LNCAP (cell line): ENCODE measurements at regions not wholly inside any gene's neighbourhood (a gene's known extent, or its start where the extent isn't known, plus 50 kb on each side); places are given as distances from the start of the nearest gene placed in this dataset.

Experiments
- TF ChIP-seq, protein P1 (sequence below): fragments of 450-650 bp; IDR thresholded peaks from 2 replicates; pipeline ENCODE4 v1.5.1; 2017; ENCODE audit warnings: mild to moderate bottlenecking

DNA sequence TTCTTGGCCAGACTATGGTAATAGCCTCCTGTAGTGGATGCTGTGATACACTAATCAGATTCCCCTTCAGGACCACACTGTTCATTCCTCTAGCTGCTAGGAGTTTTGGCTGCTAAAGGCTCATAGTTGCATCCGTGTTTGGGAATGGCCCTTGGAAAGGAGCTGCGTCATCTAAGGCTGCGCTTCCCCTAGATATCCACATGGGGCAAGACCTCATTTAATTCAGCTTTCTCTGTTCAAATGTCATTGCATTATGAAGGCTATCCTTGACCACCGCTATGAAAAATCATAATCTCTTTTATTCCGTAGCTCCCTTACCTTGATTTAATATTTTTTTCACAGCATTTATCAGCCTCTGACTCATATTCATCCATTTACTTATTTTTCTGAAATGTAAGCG lies 258.3 kb upstream of the NR4A3 start:
- TF ChIP-seq, protein P1, sequence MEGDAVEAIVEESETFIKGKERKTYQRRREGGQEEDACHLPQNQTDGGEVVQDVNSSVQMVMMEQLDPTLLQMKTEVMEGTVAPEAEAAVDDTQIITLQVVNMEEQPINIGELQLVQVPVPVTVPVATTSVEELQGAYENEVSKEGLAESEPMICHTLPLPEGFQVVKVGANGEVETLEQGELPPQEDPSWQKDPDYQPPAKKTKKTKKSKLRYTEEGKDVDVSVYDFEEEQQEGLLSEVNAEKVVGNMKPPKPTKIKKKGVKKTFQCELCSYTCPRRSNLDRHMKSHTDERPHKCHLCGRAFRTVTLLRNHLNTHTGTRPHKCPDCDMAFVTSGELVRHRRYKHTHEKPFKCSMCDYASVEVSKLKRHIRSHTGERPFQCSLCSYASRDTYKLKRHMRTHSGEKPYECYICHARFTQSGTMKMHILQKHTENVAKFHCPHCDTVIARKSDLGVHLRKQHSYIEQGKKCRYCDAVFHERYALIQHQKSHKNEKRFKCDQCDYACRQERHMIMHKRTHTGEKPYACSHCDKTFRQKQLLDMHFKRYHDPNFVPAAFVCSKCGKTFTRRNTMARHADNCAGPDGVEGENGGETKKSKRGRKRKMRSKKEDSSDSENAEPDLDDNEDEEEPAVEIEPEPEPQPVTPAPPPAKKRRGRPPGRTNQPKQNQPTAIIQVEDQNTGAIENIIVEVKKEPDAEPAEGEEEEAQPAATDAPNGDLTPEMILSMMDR, result peak; percentile 27; the same call in 1 of the 2 replicates

DNA sequence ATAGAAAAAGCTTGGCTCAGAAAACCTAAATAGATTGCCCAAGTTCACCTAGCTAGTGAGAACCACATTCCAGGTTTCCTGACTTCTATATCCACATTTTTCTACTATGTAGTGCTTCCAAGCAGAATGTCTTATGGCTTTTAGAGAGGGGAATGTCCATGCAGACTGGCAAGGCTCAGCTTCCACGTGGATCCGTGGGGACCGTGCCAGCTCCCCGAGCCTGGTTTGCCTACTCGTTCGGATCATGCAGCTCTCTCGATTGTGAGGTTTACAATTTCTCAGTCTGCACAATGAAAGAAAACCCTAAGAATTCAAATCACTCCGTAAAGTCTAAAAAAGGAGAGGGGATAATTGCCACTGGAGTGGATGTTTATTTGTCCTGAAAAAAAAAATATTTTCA lies 256.5 kb upstream of the NR4A3 start:
- TF ChIP-seq, protein P1, result no peak

DNA sequence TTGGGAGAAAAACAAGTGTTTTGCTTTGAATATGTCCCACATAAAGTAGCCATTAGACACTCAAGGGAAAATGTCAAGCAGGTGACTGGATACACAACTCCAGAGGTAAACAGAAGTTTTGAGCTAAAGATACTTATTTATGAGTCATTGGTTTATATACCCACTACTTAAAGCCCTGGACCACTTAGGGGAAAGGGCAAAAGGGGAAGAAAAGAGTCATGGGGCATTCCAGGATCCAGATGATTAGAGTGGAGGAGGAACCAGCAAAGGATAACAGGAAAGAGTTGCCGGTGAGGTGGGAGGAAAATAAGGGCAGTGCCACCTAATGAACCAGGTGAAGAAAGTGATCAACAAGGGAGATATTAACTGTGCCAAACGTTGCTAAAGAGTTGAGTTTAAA lies 254.2 kb upstream of the NR4A3 start:
- TF ChIP-seq, protein P1, result no peak

DNA sequence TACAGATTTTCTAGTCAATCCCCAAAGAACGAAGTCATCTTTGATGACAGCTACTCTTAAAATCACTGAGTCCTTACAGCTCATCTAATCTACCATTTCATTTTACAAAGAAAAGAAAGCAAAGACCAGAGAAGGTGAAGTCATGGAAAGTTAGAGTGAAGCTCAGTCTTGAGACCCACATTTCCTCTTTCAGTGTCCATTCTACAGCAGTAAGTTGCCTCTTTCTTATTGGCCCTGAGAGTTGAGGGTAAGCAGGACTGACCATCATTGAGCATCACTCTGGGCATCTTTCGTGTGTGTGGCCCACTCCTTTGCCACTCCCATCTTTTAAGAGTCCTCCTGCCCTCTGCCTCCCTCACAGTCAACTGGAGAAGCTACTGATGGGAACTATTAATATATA lies 251.8 kb upstream of the NR4A3 start:
- TF ChIP-seq, protein P1, result no peak

DNA sequence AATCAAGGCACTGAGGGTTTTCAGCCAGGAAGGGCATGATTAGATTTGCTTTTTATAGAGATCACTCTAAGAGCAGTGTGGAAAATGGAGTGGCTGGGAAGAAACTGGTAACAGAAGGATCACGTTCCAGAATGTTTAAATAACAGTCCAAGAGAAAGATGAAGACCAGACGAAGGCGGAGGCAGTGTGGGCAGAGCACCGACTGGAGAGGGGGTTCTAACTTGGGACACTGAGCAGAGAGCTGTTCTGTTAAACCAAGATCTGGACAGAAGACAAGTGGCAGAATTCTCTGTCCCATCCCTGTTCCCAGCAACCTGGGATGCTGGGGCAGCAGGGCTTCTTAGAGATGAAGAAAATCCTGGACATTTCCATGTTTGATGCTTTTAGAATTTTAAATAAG lies 249.1 kb upstream of the NR4A3 start:
- TF ChIP-seq, protein P1, result no peak

DNA sequence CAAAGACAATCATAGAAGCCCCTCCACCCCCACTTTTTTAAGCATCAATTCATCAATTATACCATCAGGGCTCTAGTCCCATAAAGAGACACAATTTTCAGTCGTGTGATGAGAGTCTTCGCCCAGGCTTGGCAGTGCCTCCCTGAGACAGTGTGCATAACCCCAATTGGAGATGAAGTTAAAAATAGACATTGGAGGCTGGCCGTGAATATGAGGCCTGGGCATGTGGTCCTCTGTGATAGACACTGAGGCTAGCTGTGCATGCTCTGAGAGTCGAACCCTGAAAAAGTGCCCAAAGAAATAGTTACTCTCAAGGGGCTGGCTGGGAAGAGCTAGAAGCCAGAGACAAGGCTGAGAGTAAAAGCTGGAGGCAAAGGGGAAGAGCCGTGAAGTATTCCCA lies 248.6 kb upstream of the NR4A3 start:
- TF ChIP-seq, protein P1, result no peak

DNA sequence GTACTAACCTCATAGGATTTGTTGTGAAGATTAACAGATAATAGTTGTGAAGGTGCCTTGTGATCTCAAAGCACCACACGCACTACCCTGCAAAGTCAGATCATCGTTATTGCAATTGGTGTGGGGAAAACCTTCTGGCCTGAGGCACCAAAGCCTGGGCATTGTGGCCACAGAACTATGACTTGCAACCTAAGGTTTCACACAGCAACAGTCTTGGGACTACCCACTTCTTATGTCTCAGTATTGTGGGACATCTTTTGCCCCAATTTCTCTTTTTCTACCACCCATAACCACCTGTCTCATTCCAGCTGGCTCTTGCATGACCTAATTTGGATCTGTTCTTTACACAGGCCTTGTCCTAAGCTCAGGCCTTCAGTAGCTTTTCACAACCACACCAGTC lies 247.8 kb upstream of the NR4A3 start:
- TF ChIP-seq, protein P1, result no peak

DNA sequence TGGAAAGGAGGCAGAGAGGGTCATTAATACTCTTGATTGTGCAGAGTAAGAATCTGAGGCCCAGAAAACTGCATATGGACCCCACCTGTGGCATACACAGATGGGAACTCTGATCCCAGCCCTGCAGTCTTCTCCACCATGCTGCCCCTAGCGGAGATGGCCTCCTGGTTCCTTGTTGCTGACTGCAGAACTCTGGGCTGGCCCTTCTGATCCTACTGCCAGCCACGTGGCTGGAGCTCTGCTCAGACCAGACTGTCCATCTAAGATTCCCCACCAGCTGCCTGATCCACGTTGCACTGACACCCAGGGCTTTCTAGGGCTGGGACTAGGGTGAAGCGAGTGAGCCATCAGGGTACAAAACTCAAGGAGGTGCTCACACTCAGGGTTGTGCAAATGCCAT lies 245.7 kb upstream of the NR4A3 start:
- TF ChIP-seq, protein P1, result peak; percentile 28; the same call in 1 of the 2 replicates
